Panc1 (cell line): ENCODE measurements at regions not wholly inside any gene's neighbourhood (a gene's known extent, or its start where the extent isn't known, plus 50 kb on each side); places are given as distances from the start of the nearest gene placed in this dataset.

Experiments used
- ATAC-seq: fragments of 200-7000 bp; cut with Tn5 transposase; 2 replicates; pipeline ENCODE4 v1.9.1; 2020; ENCODE audit warnings: mild to moderate bottlenecking, moderate library complexity
- BruUV-seq: library from RNA; stranded (reverse); fragments of 400-500 nt; replicated peaks from 2 replicates; lab custom pipeline; 2021; lab: Mats Ljungman, UMichigan
- CTCF ChIA-PET: fragments of 300-600 bp; sonication (Branson Sonifier 250); formaldehyde crosslinking; loops from one replicate; lab custom pipeline; 2022; ENCODE audit warnings: antibody characterized with exemption; lab: Charles Lee
- POLR2A ChIA-PET: fragments of 300-600 bp; sonication (Branson Sonifier 250); formaldehyde crosslinking; loops from one replicate; lab custom pipeline; 2022; ENCODE audit warnings: antibody characterized with exemption; lab: Charles Lee
- DNase-seq: peaks from one replicate; pipeline ENCODE4 v3.0.0-alpha.2; 2010; ENCODE audit warnings: low read depth, low spot score
- H3K27ac ChIP-seq: 2 replicates; pipeline ENCODE4 v1.5.1; 2011; ENCODE audit warnings: mild to moderate bottlenecking, low read length, inconsistent platforms
- H3K27me3 ChIP-seq: fragments of 200-500 bp; sonication (Bioruptor generic); 2 replicates; pipeline ENCODE4 v1.6.0; 2014; ENCODE audit warnings: low read length, inconsistent platforms; ENCODE audit not compliant: control insufficient read depth, insufficient read depth
- H3K36me3 ChIP-seq: fragments of 200-500 bp; sonication (Bioruptor generic); 2 replicates; pipeline ENCODE4 v1.5.1; 2014; ENCODE audit warnings: inconsistent platforms, mild to moderate bottlenecking, low read length, moderate library complexity; ENCODE audit not compliant: control insufficient read depth, insufficient read depth
- H3K4me1 ChIP-seq: 2 replicates; pipeline ENCODE4 v1.5.1; 2011; ENCODE audit warnings: inconsistent platforms, mild to moderate bottlenecking, low read length, moderate library complexity; ENCODE audit not compliant: control insufficient read depth, insufficient read depth
- H3K4me3 ChIP-seq, 2 experiments: 2 replicates each; pipeline ENCODE4 v1.5.1; 2011 to 2012; ENCODE audit warnings: low read depth in 2 of 2, low read length in 2 of 2, mild to moderate bottlenecking in 2 of 2, inconsistent platforms in 1 of 2, moderate library complexity in 1 of 2
- H3K9me3 ChIP-seq: fragments of 200-500 bp; sonication (Bioruptor generic); 2 replicates; pipeline ENCODE4 v1.5.1; 2014; ENCODE audit warnings: low read depth, mild to moderate bottlenecking, inconsistent platforms, low read length, moderate library complexity; ENCODE audit not compliant: control insufficient read depth, insufficient read depth
- POLR2AphosphoS5 ChIP-seq: IDR thresholded peaks from 2 replicates; pipeline ENCODE4 v1.6.1; 2012; ENCODE audit warnings: mild to moderate bottlenecking, low read depth, low read length, moderate library complexity
- SIN3A ChIP-seq: IDR thresholded peaks from 2 replicates; pipeline ENCODE4 v1.6.1; 2012; ENCODE audit warnings: low read depth, mild to moderate bottlenecking, low read length, moderate library complexity, borderline replicate concordance; ENCODE audit not compliant: insufficient read depth
- TCF7L2 ChIP-seq: IDR thresholded peaks from 2 replicates; pipeline ENCODE4 v1.6.1; 2011; ENCODE audit warnings: mild to moderate bottlenecking, low read depth, low read length, inconsistent platforms
- in situ Hi-C: cut with HindIII; loops from 2 replicates; pipeline ENCODE4 v1.10.0; 2016; ENCODE audit warnings: low sequenced_read_pairs, low pct_unique_long_range_greater_than_20kb
- intact Hi-C: fragments of 100-400 bp; cut with micrococcal nuclease; formaldehyde crosslinking; loops from one replicate; pipeline ENCODE4 v1.10.0; 2022; ENCODE audit not compliant: unreplicated experiment
- TF ChIP-seq, protein P1 (sequence below), 2 experiments: IDR thresholded peaks; 2 replicates each; pipeline ENCODE4 v1.6.1; 2011 to 2012; ENCODE audit warnings: low read depth in 2 of 2, control low read depth in 1 of 2, low read length in 1 of 2, mild to moderate bottlenecking in 1 of 2, moderate library complexity in 1 of 2; ENCODE audit not compliant: insufficient read depth in 1 of 2
- TF ChIP-seq, protein P2 (sequence below): fragments of 450-650 bp; IDR thresholded peaks from 2 replicates; pipeline ENCODE4 v1.5.1; 2017; ENCODE audit warnings: mild to moderate bottlenecking

DNA sequence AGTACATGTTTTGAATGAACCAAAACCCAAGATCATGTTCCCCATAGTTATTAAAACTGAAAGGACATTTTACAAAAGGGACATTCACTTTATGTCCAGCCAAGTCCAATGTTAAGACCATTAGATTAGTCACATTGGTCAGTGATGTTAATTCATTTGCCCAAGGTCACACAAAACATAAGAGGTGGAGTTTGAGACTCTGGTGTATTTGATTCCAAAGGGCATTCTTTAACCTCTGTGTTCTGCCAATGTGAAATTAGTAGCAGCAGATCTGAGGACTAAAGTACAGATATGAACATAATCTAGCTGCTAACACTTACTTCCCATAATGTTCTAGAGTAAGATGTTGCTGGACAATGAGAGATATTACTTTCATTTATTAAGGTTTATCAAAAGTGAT is 425.6 kb downstream of the TUSC7 start:
- ATAC-seq (no peak), DNase-seq (no peak)
- ChIA-PET CTCF (no interaction called here), POLR2A (no interaction called here)
- TF ChIP-seq, protein P1, sequence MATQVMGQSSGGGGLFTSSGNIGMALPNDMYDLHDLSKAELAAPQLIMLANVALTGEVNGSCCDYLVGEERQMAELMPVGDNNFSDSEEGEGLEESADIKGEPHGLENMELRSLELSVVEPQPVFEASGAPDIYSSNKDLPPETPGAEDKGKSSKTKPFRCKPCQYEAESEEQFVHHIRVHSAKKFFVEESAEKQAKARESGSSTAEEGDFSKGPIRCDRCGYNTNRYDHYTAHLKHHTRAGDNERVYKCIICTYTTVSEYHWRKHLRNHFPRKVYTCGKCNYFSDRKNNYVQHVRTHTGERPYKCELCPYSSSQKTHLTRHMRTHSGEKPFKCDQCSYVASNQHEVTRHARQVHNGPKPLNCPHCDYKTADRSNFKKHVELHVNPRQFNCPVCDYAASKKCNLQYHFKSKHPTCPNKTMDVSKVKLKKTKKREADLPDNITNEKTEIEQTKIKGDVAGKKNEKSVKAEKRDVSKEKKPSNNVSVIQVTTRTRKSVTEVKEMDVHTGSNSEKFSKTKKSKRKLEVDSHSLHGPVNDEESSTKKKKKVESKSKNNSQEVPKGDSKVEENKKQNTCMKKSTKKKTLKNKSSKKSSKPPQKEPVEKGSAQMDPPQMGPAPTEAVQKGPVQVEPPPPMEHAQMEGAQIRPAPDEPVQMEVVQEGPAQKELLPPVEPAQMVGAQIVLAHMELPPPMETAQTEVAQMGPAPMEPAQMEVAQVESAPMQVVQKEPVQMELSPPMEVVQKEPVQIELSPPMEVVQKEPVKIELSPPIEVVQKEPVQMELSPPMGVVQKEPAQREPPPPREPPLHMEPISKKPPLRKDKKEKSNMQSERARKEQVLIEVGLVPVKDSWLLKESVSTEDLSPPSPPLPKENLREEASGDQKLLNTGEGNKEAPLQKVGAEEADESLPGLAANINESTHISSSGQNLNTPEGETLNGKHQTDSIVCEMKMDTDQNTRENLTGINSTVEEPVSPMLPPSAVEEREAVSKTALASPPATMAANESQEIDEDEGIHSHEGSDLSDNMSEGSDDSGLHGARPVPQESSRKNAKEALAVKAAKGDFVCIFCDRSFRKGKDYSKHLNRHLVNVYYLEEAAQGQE (IDR thresholded peaks at IDR 0.05; ENCODE audit: insufficient read depth in 1 of 2, low read depth in 2 of 2, low read length in 1 of 2) = no peak
- TF ChIP-seq TCF7L2 (no peak), SIN3A (no peak), POLR2AphosphoS5 (no peak)
- TF ChIP-seq, protein P2, sequence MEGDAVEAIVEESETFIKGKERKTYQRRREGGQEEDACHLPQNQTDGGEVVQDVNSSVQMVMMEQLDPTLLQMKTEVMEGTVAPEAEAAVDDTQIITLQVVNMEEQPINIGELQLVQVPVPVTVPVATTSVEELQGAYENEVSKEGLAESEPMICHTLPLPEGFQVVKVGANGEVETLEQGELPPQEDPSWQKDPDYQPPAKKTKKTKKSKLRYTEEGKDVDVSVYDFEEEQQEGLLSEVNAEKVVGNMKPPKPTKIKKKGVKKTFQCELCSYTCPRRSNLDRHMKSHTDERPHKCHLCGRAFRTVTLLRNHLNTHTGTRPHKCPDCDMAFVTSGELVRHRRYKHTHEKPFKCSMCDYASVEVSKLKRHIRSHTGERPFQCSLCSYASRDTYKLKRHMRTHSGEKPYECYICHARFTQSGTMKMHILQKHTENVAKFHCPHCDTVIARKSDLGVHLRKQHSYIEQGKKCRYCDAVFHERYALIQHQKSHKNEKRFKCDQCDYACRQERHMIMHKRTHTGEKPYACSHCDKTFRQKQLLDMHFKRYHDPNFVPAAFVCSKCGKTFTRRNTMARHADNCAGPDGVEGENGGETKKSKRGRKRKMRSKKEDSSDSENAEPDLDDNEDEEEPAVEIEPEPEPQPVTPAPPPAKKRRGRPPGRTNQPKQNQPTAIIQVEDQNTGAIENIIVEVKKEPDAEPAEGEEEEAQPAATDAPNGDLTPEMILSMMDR = no peak
- BruUV-seq = no TSS peak
- in situ Hi-C loops = no loop called here
- H3K9me3 ChIP-seq = no peaks in the 10 kb centered on the region
- no peaks in the 10 kb centered on the region for H3K36me3 ChIP-seq
- H3K4me1 ChIP-seq = no peaks in the 10 kb centered on the region
- H3K4me3 ChIP-seq = no peak overlapping the region
- H3K27ac ChIP-seq = no peak overlapping the region
- intact Hi-C loops = no loop called here
- no peaks in the 10 kb centered on the region for H3K27me3 ChIP-seq

DNA sequence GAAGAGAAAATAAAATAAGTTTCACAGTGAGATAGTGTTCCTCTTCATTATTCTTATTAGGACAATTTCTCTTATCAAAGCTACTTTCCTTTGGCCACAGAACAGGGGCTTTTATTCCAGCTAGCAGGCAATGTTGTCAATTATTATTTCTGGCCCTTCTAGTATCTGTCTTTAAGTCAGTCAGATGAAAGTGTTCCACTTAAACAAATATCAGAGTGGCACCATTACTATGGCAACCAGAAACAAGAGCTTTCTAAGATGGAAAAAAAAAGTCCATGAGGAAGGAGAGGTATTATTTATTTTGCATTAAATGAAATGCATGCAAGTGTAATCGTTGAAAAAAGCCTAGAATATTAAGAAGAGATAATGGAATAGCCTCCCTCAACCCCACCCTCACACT is 426.4 kb downstream of the TUSC7 start:
- ChIA-PET CTCF (no interaction called here), POLR2A (no interaction called here)
- no TSS peak for BruUV-seq
- DNase-seq (no peak), ATAC-seq (no peak)
- Histone ChIP-seq H3K9me3 (no peaks in the 10 kb centered on the region), H3K27ac (no peak overlapping the region), H3K4me3 (no peak overlapping the region), H3K36me3 (no peaks in the 10 kb centered on the region), H3K27me3 (no peaks in the 10 kb centered on the region), H3K4me1 (no peaks in the 10 kb centered on the region)
- in situ Hi-C loops (no loop called here), intact Hi-C loops (no loop called here)
- no peak for TF ChIP-seq SIN3A
- TF ChIP-seq, protein P2 = no peak
- TF ChIP-seq, protein P1 (IDR thresholded peaks at IDR 0.05; ENCODE audit: insufficient read depth in 1 of 2, low read depth in 2 of 2, low read length in 1 of 2) = no peak
- TF ChIP-seq POLR2AphosphoS5 = no peak
- no peak for TF ChIP-seq TCF7L2
